ENCODE measurements at regions not wholly inside any gene's neighbourhood (a gene's known extent, or its start where the extent isn't known, plus 50 kb on each side); places are given as distances from the start of the nearest gene placed in this dataset.

DNA sequence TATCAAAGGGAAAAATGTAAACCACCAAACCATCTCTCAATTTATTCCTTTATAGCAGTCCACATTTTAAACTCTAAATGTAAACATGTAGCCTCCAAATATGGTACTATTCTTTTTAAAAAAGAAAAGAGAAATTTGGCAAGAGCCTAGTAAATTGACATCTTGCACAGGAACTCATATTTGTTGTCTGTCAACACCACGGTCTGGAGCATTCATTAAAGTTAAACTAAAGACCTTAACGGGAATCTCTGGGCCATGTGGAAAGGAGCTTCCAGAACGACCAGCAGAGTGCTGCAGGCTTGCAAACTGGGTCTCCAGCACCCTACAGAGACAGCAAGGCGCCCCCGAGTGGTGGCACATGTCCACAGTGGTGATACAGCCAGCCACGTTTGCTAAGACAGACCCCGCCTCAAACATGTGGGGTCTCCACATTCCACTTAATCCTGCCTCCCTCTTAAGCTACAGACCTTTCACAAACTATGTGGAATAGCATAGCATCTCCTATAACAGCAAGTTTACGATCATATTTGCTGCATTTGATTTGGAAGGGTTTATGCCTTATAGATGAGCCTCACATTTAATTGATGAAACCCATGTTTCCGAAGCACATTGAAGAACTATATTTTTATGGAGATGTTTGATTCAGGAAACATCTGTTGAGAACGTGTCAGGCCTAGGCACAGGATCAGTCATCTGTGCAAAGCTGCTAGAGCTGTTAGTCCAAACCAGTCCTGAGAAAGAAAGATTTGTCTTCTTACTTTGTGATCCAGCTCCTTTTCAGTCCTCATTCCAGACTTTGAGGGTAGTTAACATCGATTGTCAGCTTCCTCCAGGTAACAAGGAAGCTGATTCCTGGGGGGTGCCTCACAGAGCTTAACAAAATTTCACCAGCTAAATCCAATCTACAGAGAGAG, 96.4 kb upstream of the BACE2 start:
- H3K79me1 ChIP-seq (ENCODE audit: insufficient read depth, low read depth, low read length, poor library complexity, severe bottlenecking), result no peaks in the 10 kb centered on the region
- no peak overlapping the region for H3K27ac ChIP-seq (ENCODE audit: insufficient read length, low read depth, low read length)
- H2BK15ac ChIP-seq (ENCODE audit: low read depth, low read length), result no peak overlapping the region
- H3K4me1 ChIP-seq (ENCODE audit: insufficient read depth, low read length), result no peaks in the 10 kb centered on the region; the same call in 1 of the 2 replicates
- no peak overlapping the region for H3T11ph ChIP-seq (ENCODE audit: low read length)
- peak; percentile 77 for DNase-seq
- no peak overlapping the region for H2AK5ac ChIP-seq (ENCODE audit: insufficient read length, low read length)
- H4K91ac ChIP-seq (ENCODE audit: insufficient read length, low read depth, low read length), result no peak overlapping the region
- no CpG with 5 or more reads among the region's 11 CpGs for WGBS (ENCODE audit: extremely low coverage, insufficient read length, low lambda C conversion rate)
- H4K8ac ChIP-seq (replicated peaks; ENCODE audit: insufficient read length, low read depth, low read length), result no peak overlapping the region
- Mint-ChIP-seq H3K36me3 (ENCODE audit: insufficient read depth in 1 of 3, low read depth in 3 of 3) (no peaks in the 10 kb centered on the region), H3K27me3 (ENCODE audit: low read depth) (peaks cover 10% of the 10 kb centered on the region), H3K4me1 (peaks cover 18 to 19% of the 10 kb centered on the region in 2 experiments), H3K9me3 (no peaks in the 10 kb centered on the region), H3K4me3 (no peak overlapping the region), H3K27ac (no peak overlapping the region; a peak in 1 of 7 replicates)
- H3K27me3 ChIP-seq (ENCODE audit: insufficient read depth, low read length), result no peaks in the 10 kb centered on the region
- TF ChIP-seq, protein P1, sequence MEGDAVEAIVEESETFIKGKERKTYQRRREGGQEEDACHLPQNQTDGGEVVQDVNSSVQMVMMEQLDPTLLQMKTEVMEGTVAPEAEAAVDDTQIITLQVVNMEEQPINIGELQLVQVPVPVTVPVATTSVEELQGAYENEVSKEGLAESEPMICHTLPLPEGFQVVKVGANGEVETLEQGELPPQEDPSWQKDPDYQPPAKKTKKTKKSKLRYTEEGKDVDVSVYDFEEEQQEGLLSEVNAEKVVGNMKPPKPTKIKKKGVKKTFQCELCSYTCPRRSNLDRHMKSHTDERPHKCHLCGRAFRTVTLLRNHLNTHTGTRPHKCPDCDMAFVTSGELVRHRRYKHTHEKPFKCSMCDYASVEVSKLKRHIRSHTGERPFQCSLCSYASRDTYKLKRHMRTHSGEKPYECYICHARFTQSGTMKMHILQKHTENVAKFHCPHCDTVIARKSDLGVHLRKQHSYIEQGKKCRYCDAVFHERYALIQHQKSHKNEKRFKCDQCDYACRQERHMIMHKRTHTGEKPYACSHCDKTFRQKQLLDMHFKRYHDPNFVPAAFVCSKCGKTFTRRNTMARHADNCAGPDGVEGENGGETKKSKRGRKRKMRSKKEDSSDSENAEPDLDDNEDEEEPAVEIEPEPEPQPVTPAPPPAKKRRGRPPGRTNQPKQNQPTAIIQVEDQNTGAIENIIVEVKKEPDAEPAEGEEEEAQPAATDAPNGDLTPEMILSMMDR (conservative IDR thresholded peaks at IDR 0.05), result peak; percentile 74
- no peak overlapping the region for H2BK12ac ChIP-seq (ENCODE audit: insufficient read length, low read depth, low read length)
- H3K23me2 ChIP-seq (ENCODE audit: insufficient read length, low read depth, low read length, poor library complexity, severe bottlenecking), result no peaks in the 10 kb centered on the region
- no peak overlapping the region for H2BK5ac ChIP-seq (ENCODE audit: insufficient read length, low read length)
- H4K20me1 ChIP-seq (ENCODE audit: control insufficient read depth, insufficient read depth, insufficient read length), result no peaks in the 10 kb centered on the region
- H3K79me2 ChIP-seq (ENCODE audit: insufficient read depth, low read length), result no peaks in the 10 kb centered on the region
- no peak overlapping the region for H3K4ac ChIP-seq (ENCODE audit: low read depth, low read length)
- H4K5ac ChIP-seq (ENCODE audit: insufficient read length, low read depth, low read length), result no peak overlapping the region
- H2BK120ac ChIP-seq (ENCODE audit: low read depth, low read length, poor library complexity, severe bottlenecking), result no peak overlapping the region
- H3K4me2 ChIP-seq (ENCODE audit: insufficient read depth, insufficient read length, low read length), result no peak overlapping the region
- no peak overlapping the region for H3K9ac ChIP-seq (ENCODE audit: extremely low read depth, insufficient read length, low read length)
- no peaks in the 10 kb centered on the region for H3K9me3 ChIP-seq (ENCODE audit: control insufficient read depth, low read depth, low read length)
- H3K56ac ChIP-seq (ENCODE audit: insufficient read length, low read depth, low read length), result no peak overlapping the region
- no peak overlapping the region for H3K23ac ChIP-seq (ENCODE audit: insufficient read length, low read depth, low read length)
- H2BK20ac ChIP-seq (ENCODE audit: low read depth, low read length, poor library complexity, severe bottlenecking), result no peak overlapping the region
- H2AFZ ChIP-seq (ENCODE audit: low read length), result no peak overlapping the region
- no peak overlapping the region for H3K14ac ChIP-seq (ENCODE audit: insufficient read depth, low read length)
- no peak overlapping the region for H3K18ac ChIP-seq (ENCODE audit: insufficient read length, low read depth, low read length)

Data from H9 (cell line).